HEK293 (cell line): ENCODE measurements at regions not wholly inside any gene's neighbourhood (a gene's known extent, or its start where the extent isn't known, plus 50 kb on each side); places are given as distances from the start of the nearest gene placed in this dataset.
"Not testable (repeated sequence)": the region's sequence is repeated elsewhere in the genome, so short reads cannot be mapped to it uniquely, and the experiment has no call there.

Experiments used
- HOXC10 ChIP-seq: sonication (generic); formaldehyde crosslinking; IDR thresholded peaks from 2 replicates; pipeline ENCODE4 v1.8.1; 2023; ENCODE audit warnings: mild to moderate bottlenecking, missing genetic modification reagents
- WT1 ChIP-seq: fragments of 450-650 bp; formaldehyde crosslinking; IDR thresholded peaks from 2 replicates; pipeline ENCODE4 v1.5.1; 2016; ENCODE audit warnings: missing biosample characterization, missing genetic modification characterization
- ZBTB1 ChIP-seq: fragments of 450-650 bp; formaldehyde crosslinking; IDR thresholded peaks from 2 replicates; pipeline ENCODE4 v1.5.1; 2016; ENCODE audit warnings: missing biosample characterization, missing genetic modification characterization
- ZBTB20 ChIP-seq: fragments of 450-650 bp; formaldehyde crosslinking; IDR thresholded peaks from 2 replicates; pipeline ENCODE4 v1.5.1; 2016; ENCODE audit warnings: missing biosample characterization, missing genetic modification characterization
- ZBTB48 ChIP-seq: fragments of 450-650 bp; formaldehyde crosslinking; IDR thresholded peaks from 2 replicates; pipeline ENCODE4 v1.5.1; 2016; ENCODE audit warnings: missing biosample characterization, missing genetic modification characterization
- ZNF114 ChIP-seq: fragments of 450-650 bp; formaldehyde crosslinking; IDR thresholded peaks from 2 replicates; pipeline ENCODE4 v1.5.0; 2017; ENCODE audit warnings: missing biosample characterization, missing genetic modification characterization
- ZNF175 ChIP-seq: fragments of 450-650 bp; formaldehyde crosslinking; IDR thresholded peaks from 2 replicates; pipeline ENCODE4 v1.5.1; 2016; ENCODE audit warnings: missing biosample characterization, missing genetic modification characterization
- ZNF202 ChIP-seq: fragments of 450-650 bp; formaldehyde crosslinking; IDR thresholded peaks from 2 replicates; pipeline ENCODE4 v1.5.1; 2016; ENCODE audit warnings: missing biosample characterization, missing genetic modification characterization, borderline replicate concordance
- ZNF292 ChIP-seq: fragments of 450-650 bp; formaldehyde crosslinking; IDR thresholded peaks from 2 replicates; pipeline ENCODE4 v1.5.1; 2016; ENCODE audit warnings: low read depth, missing biosample characterization, missing genetic modification characterization, borderline replicate concordance
- ZNF670 ChIP-seq: fragments of 450-650 bp; formaldehyde crosslinking; IDR thresholded peaks from 2 replicates; pipeline ENCODE4 v1.5.1; 2016; ENCODE audit warnings: missing biosample characterization, missing genetic modification characterization, low read depth
- ZNF843 ChIP-seq: fragments of 450-650 bp; formaldehyde crosslinking; IDR thresholded peaks from 2 replicates; pipeline ENCODE4 v1.5.1; 2016; ENCODE audit warnings: missing biosample characterization, missing genetic modification characterization
- TF ChIP-seq, protein P1 (sequence below): fragments of 450-650 bp; formaldehyde crosslinking; IDR thresholded peaks from 2 replicates; pipeline ENCODE4 v1.5.1; 2016; ENCODE audit warnings: missing biosample characterization, missing genetic modification characterization
- TF ChIP-seq, protein P2 (sequence below): fragments of 450-650 bp; formaldehyde crosslinking; IDR thresholded peaks from 2 replicates; pipeline ENCODE4 v1.5.1; 2016; ENCODE audit warnings: missing biosample characterization, missing genetic modification characterization
- TF ChIP-seq, protein P3 (sequence below): fragments of 450-650 bp; formaldehyde crosslinking; IDR thresholded peaks from 2 replicates; pipeline ENCODE4 v1.5.1; 2017; ENCODE audit warnings: missing biosample characterization, missing genetic modification characterization

DNA sequence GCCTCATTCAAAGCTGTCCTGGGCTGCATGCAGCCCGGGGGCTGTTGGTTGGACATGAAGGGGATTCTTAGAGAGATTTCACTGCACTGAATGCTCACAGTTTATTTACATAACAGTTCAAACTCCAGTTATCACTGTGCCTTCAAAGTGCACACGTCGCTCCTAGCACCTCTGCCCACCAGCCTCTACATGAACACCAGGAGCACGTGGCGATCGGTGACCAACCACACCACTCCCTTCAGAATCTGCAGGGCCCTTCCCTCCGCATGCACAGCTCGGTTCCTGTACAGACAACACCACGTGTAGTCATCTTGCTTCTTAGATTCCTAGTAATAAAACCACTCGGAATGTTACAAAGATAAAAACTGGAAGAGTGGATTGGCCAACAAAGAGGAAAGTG lies 72.9 kb upstream of the GOLGA6L6 start:
- not testable (repeated sequence) for TF ChIP-seq ZBTB48 (tag by site-specific recombination); ZNF175; ZNF114 (tag by site-specific recombination); ZBTB1 (tag by site-specific recombination); ZBTB20; HOXC10 (CRISPR knock-in tag); WT1 (tag by site-specific recombination); ZNF292; ZNF843 (tag by site-specific recombination); ZNF670 (tag by site-specific recombination); ZNF202 (tag by site-specific recombination)
- TF ChIP-seq, protein P1, sequence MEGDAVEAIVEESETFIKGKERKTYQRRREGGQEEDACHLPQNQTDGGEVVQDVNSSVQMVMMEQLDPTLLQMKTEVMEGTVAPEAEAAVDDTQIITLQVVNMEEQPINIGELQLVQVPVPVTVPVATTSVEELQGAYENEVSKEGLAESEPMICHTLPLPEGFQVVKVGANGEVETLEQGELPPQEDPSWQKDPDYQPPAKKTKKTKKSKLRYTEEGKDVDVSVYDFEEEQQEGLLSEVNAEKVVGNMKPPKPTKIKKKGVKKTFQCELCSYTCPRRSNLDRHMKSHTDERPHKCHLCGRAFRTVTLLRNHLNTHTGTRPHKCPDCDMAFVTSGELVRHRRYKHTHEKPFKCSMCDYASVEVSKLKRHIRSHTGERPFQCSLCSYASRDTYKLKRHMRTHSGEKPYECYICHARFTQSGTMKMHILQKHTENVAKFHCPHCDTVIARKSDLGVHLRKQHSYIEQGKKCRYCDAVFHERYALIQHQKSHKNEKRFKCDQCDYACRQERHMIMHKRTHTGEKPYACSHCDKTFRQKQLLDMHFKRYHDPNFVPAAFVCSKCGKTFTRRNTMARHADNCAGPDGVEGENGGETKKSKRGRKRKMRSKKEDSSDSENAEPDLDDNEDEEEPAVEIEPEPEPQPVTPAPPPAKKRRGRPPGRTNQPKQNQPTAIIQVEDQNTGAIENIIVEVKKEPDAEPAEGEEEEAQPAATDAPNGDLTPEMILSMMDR = not testable (repeated sequence)
- TF ChIP-seq, protein P2, sequence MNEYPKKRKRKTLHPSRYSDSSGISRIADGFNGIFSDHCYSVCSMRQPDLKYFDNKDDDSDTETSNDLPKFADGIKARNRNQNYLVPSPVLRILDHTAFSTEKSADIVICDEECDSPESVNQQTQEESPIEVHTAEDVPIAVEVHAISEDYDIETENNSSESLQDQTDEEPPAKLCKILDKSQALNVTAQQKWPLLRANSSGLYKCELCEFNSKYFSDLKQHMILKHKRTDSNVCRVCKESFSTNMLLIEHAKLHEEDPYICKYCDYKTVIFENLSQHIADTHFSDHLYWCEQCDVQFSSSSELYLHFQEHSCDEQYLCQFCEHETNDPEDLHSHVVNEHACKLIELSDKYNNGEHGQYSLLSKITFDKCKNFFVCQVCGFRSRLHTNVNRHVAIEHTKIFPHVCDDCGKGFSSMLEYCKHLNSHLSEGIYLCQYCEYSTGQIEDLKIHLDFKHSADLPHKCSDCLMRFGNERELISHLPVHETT (tag by site-specific recombination) = not testable (repeated sequence)
- TF ChIP-seq, protein P3, sequence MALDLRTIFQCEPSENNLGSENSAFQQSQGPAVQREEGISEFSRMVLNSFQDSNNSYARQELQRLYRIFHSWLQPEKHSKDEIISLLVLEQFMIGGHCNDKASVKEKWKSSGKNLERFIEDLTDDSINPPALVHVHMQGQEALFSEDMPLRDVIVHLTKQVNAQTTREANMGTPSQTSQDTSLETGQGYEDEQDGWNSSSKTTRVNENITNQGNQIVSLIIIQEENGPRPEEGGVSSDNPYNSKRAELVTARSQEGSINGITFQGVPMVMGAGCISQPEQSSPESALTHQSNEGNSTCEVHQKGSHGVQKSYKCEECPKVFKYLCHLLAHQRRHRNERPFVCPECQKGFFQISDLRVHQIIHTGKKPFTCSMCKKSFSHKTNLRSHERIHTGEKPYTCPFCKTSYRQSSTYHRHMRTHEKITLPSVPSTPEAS (tag by site-specific recombination) = not testable (repeated sequence)
